WTC11 (cell line): ENCODE measurements at regions not wholly inside any gene's neighbourhood (a gene's known extent, or its start where the extent isn't known, plus 50 kb on each side); places are given as distances from the start of the nearest gene placed in this dataset.

Experiments
- ATAC-seq: fragments of 200-7000 bp; cut with Tn5 transposase; 2 replicates; pipeline ENCODE4 v1.10.0; 2021; ENCODE audit warnings: mild to moderate bottlenecking, moderate library complexity
- CTCF ChIA-PET: fragments of 300-600 bp; sonication (Branson Sonifier 250); formaldehyde crosslinking; loops from one replicate; lab custom pipeline; 2021; ENCODE audit warnings: antibody characterized with exemption; lab: Charles Lee
- POLR2A ChIA-PET: fragments of 350-600 bp; sonication (Branson Sonifier 250); formaldehyde crosslinking; loops from one replicate; lab custom pipeline; 2021; ENCODE audit warnings: antibody characterized with exemption; lab: Charles Lee
- DNase-seq: peaks from one replicate; pipeline ENCODE4 v3.0.0; 2021; ENCODE audit warnings: low spot score
- H3K27ac Mint-ChIP-seq: 2 replicates; pipeline ENCODE4 v1.8.0; 2021; ENCODE audit warnings: mixed read lengths
- H3K27me3 Mint-ChIP-seq: 2 replicates; pipeline ENCODE4 v1.8.0; 2021; ENCODE audit warnings: low read depth, mild to moderate bottlenecking, moderate library complexity, mixed read lengths
- H3K36me3 Mint-ChIP-seq: 2 replicates; pipeline ENCODE4 v1.8.0; 2021; ENCODE audit warnings: mixed read lengths
- H3K4me1 Mint-ChIP-seq: 2 replicates; pipeline ENCODE4 v1.8.0; 2022; ENCODE audit warnings: mixed read lengths
- H3K4me3 Mint-ChIP-seq: 2 replicates; pipeline ENCODE4 v1.8.0; 2021; ENCODE audit warnings: mild to moderate bottlenecking, moderate library complexity, mixed read lengths
- H3K9me3 Mint-ChIP-seq: 2 replicates; pipeline ENCODE4 v1.8.0; 2021; ENCODE audit warnings: mixed read lengths
- CREM ChIP-seq: sonication (generic); formaldehyde crosslinking; IDR thresholded peaks from 2 replicates; pipeline ENCODE4 v1.8.1; 2022; ENCODE audit warnings: mild to moderate bottlenecking, missing genetic modification reagents, moderate library complexity
- ETV6 ChIP-seq: sonication (generic); formaldehyde crosslinking; IDR thresholded peaks from 2 replicates; pipeline ENCODE4 v1.8.1; 2022; ENCODE audit warnings: mild to moderate bottlenecking, missing genetic modification reagents
- FOXK1 ChIP-seq: sonication (generic); formaldehyde crosslinking; IDR thresholded peaks from 2 replicates; pipeline ENCODE4 v1.8.0; 2022; ENCODE audit warnings: mild to moderate bottlenecking, moderate library complexity, missing genetic modification reagents
- FOXP4 ChIP-seq: sonication (generic); formaldehyde crosslinking; IDR thresholded peaks from 2 replicates; pipeline ENCODE4 v1.8.0; 2022; ENCODE audit warnings: mild to moderate bottlenecking, missing genetic modification reagents
- GRHL2 ChIP-seq: fragments of 250-450 bp; sonication (Bioruptor Pico); IDR thresholded peaks from 2 replicates; pipeline ENCODE4 v1.8.0; 2022; ENCODE audit warnings: mild to moderate bottlenecking, moderate library complexity; ENCODE audit not compliant: insufficient replicate concordance, severe bottlenecking
- MLX ChIP-seq: sonication (generic); formaldehyde crosslinking; IDR thresholded peaks from 2 replicates; pipeline ENCODE4 v1.8.1; 2023; ENCODE audit warnings: mild to moderate bottlenecking, missing genetic modification reagents, moderate library complexity
- MYBL2 ChIP-seq: sonication (generic); formaldehyde crosslinking; IDR thresholded peaks from 2 replicates; pipeline ENCODE4 v1.8.1; 2023; ENCODE audit warnings: mild to moderate bottlenecking, moderate library complexity, missing genetic modification reagents
- NFE2L1 ChIP-seq: sonication (generic); formaldehyde crosslinking; IDR thresholded peaks from 2 replicates; pipeline ENCODE4 v1.8.1; 2023; ENCODE audit warnings: missing genetic modification reagents
- PRDM15 ChIP-seq: sonication (generic); formaldehyde crosslinking; IDR thresholded peaks from 2 replicates; pipeline ENCODE4 v1.8.0; 2022; ENCODE audit warnings: missing genetic modification reagents
- PREB ChIP-seq: sonication (generic); formaldehyde crosslinking; IDR thresholded peaks from 2 replicates; pipeline ENCODE4 v1.8.1; 2022; ENCODE audit warnings: mild to moderate bottlenecking, missing genetic modification reagents, moderate library complexity, borderline replicate concordance
- SP1 ChIP-seq: sonication (generic); formaldehyde crosslinking; conservative IDR thresholded peaks from 2 replicates; pipeline ENCODE4 v1.8.1; 2022; ENCODE audit warnings: missing genetic modification reagents
- USF1 ChIP-seq: sonication (generic); formaldehyde crosslinking; IDR thresholded peaks from 2 replicates; pipeline ENCODE4 v1.8.0; 2022; ENCODE audit warnings: mild to moderate bottlenecking, missing genetic modification reagents
- USF2 ChIP-seq: sonication (generic); formaldehyde crosslinking; IDR thresholded peaks from 2 replicates; pipeline ENCODE4 v1.8.1; 2023; ENCODE audit warnings: mild to moderate bottlenecking, missing genetic modification reagents, moderate library complexity
- ZBTB43 ChIP-seq: sonication (generic); formaldehyde crosslinking; IDR thresholded peaks from 2 replicates; pipeline ENCODE4 v1.8.1; 2023; ENCODE audit warnings: mild to moderate bottlenecking, missing genetic modification reagents
- ZNF512 ChIP-seq: sonication (generic); formaldehyde crosslinking; IDR thresholded peaks from 2 replicates; pipeline ENCODE4 v1.8.1; 2022; ENCODE audit warnings: missing genetic modification reagents, borderline replicate concordance
- ZNF671 ChIP-seq: fragments of 250-450 bp; sonication (Bioruptor Pico); IDR thresholded peaks from 2 replicates; pipeline ENCODE4 v1.8.0; 2021; ENCODE audit warnings: mild to moderate bottlenecking

- DNase-seq (no peak), ATAC-seq (no peak)
- Mint-ChIP-seq H3K4me3 (no peak overlapping the region), H3K36me3 (no peaks in the 10 kb centered on the region), H3K9me3 (no peaks in the 10 kb centered on the region), H3K27ac (0 out of 2 replicates have a peak overlapping the region, but pooled peaks have one; percentile 35), H3K4me1 (peaks cover 66% of the 10 kb centered on the region), H3K27me3 (no peaks in the 10 kb centered on the region; the same call in 1 of the 2 replicates)
- CTCF ChIA-PET = interaction anchor here (0.5 kb wide), 1 partner anchor 1331 kb away, joined by 3 read pairs; no protein-coding TSS in a partner anchor
- POLR2A ChIA-PET = no interaction called here
- no peak for TF ChIP-seq ZNF512 (CRISPR knock-in tag)
- no peak for TF ChIP-seq ZNF671
- no peak for TF ChIP-seq PREB (CRISPR knock-in tag)
- no peak for TF ChIP-seq MLX
These were observed 200.6 kb upstream of the PTBP2 start for GRCh38 chr1:96521010-96521409.

GRCh38 chr1:96521994-96522760, 199.4 kb upstream of the PTBP2 start:
- DNase-seq = no peak
- no peak overlapping the region for H3K4me3 Mint-ChIP-seq
- peak overlapping the region; percentile 78 for H3K27ac Mint-ChIP-seq
- TF ChIP-seq PRDM15 (CRISPR knock-in tag) (no peak), CREM (CRISPR knock-in tag) (peak; percentile 40; the same call in 1 of the 2 replicates), FOXP4 (CRISPR knock-in tag) (peak; percentile 41; the same call in 1 of the 2 replicates), ZBTB43 (CRISPR knock-in tag) (peak; percentile 79; the same call in 1 of the 2 replicates), FOXK1 (peak; percentile 79; the same call in 1 of the 2 replicates), USF1 (CRISPR knock-in tag) (0 out of 2 replicates have a peak, but pooled peaks have one; percentile 21), NFE2L1 (CRISPR knock-in tag) (peak; percentile 89), ETV6 (CRISPR knock-in tag) (peak; percentile 72; the same call in 1 of the 2 replicates), SP1 (CRISPR knock-in tag) (0 out of 2 replicates have a peak, but pooled peaks have one; percentile 17), USF2 (CRISPR knock-in tag) (0 out of 2 replicates have a peak, but pooled peaks have one; percentile 5), GRHL2 (CRISPR knock-in tag) (no peak), MYBL2 (no peak)
- peak; percentile 46 for ATAC-seq
- POLR2A ChIA-PET = no interaction called here
- peaks cover 78% of the 10 kb centered on the region for H3K4me1 Mint-ChIP-seq
- CTCF ChIA-PET = interaction anchor here (1.4 kb wide), 1 partner anchor 40 kb away, joined by 3 read pairs; no protein-coding TSS in a partner anchor
- peaks cover 3% of the 10 kb centered on the region for H3K9me3 Mint-ChIP-seq
- H3K27me3 Mint-ChIP-seq = no peaks in the 10 kb centered on the region; the same call in 1 of the 2 replicates
- peaks cover 2% of the 10 kb centered on the region; the same call in 1 of the 2 replicates for H3K36me3 Mint-ChIP-seq
